ENCODE measurements at regions not wholly inside any gene's neighbourhood (a gene's known extent, or its start where the extent isn't known, plus 50 kb on each side); places are given as distances from the start of the nearest gene placed in this dataset.

DNA sequence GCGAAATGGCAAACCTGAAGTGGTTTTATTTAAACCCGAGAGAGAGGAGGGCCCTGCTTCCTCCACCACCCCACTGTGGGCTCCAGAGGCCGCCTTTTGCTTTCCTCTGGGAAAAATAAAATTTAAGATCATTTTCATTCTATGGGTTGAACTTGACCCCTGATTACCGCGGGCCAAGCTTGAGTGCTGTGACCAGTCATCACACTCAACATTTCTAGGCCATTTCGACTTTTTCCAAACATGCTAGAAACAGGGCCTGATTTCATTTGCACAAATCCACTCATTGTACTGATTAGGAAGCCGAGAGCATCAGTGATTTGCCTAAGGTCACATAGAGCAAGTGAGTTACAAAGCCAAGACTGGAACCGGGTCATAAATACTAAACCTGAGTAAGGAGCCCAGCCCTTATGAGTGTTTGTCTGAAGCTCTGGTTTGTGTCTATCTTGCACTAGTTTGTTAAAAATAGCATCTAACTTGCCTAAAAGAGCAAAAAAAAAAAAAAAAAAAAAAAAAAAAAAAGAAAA, 179.7 kb downstream of the DLL1 start:
- TF ChIP-seq POLR2A (IDR thresholded peaks at IDR 0.05; ENCODE audit: low read depth, low read length) (no peak), POLR2AphosphoS5 (IDR thresholded peaks at IDR 0.05; ENCODE audit: low read depth, low read length) (no peak), POU2F2 (IDR thresholded peaks at IDR 0.05; ENCODE audit: low read depth, low read length) (no peak), TAF1 (IDR thresholded peaks at IDR 0.05; ENCODE audit: low read depth, low read length) (no peak), SPI1 (IDR thresholded peaks at IDR 0.05; ENCODE audit: low read depth, low read length) (no peak), PAX5 (IDR thresholded peaks at IDR 0.05; ENCODE audit: insufficient read depth, low read length, severe bottlenecking) (no peak)
